HUDEP-2 (cell line): ENCODE measurements at regions not wholly inside any gene's neighbourhood (a gene's known extent, or its start where the extent isn't known, plus 50 kb on each side); places are given as distances from the start of the nearest gene placed in this dataset.
A peak's percentile ranks its signal among the peaks of the same experiment; 100 is the strongest.

Experiments used
- DNase-seq, 76 experiments: peaks; one replicate each; lab custom pipeline; 2025; ENCODE audit not compliant: unreplicated experiment in 76 of 76; lab: John Stamatoyannopoulos, UW

DNA sequence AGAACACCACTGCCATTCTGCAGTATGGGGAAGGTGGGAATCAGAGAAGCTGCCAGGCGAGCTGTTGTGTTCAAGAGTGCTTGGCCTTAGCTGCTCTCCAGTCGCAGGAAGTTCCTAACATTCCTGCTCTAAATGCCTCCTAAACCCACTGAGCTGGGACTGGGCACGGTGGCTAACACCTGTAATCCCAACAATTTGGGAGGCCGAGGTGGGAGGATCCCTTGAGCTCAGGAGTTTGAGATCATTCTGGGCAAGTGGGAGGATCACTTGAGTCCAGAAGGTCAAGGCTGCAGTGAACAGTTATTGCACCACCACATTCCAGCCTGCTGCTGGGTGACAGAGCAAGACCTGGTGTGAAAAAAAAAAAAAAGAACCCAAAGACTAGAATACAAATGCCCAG lies 690.3 kb upstream of the FAM241A start:
- DNase-seq, result peak in 1 of 76 experiments; percentile 0

DNA sequence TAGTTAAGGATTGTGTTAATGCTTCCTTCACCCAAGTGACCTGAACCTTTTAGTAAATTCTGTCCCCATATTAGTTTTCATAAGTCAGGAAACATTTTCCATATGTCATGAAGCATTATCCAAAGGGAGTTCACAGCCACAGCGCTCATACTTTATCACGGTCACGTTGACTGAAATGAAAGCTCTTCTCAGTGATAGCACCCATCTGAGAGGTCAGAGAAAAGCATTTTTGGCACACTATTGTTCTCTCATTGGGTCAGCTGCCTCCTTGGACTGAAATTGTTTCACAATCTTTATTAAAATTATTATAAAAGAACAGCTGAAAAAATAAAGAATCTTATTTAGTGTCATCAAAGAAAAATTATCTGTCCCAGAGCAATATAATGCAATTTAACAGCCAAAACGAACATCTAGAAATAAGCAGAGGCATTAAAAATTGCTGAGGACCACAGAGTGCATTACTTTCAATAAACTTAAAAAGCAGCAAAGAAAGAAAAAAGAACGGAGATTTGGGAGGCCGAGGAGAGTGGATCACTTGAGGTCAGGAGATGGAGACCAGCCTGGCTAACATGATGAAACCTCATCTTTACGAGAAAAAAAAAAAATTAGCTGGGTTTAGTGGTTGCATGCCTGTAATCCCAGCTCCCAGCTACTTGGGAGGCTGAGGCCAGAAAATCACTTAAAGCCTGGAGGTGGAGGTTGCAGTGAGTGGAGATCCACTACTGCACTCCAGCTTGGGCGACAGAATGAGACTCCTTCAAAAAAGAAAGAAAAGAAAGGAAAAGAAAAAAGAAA lies 680.8 kb upstream of the FAM241A start:
- DNase-seq, result no peak

DNA sequence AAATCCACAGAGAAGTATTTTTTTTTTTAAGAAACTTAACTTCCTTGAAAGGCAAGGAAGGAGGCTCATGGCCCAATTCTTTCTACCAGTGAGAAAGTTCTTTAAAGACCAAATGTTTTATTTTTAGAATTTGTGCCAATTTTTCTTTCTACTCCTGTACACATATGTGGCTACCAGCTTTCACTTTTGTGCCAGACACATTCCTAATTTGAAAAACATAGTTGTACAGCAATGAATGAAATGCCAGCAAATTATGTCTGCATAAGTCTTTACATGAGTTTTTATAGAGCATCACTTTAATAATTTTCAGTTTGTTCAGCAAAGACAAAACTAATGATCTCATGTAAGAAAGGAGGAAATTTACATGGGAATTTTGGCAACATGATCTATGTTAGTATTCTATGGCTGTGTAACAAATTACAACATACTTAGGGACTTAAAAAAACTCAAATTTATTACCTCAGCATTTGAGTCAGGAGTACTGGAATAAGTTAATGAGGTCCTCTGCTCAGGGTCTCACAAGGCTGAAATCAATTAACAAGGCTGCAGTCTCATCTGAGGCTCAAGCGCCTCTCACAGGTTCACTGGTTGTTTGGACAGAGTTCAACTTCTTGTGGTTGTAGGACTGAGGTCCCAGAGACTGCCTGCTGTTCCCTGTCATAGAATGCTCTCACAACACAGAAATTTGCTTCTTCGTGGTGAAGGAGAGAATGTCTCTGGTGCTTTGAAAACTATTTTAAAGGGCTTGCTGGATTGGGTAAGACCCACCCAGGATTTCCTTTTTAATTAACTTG lies 678.2 kb upstream of the FAM241A start:
- DNase-seq, result no peak

- peak in 2 of 76 experiments; percentile 0 to 7 for DNase-seq
These were observed 670.3 kb upstream of the FAM241A start for GRCh38 chr4:111475001-111475400.

DNA sequence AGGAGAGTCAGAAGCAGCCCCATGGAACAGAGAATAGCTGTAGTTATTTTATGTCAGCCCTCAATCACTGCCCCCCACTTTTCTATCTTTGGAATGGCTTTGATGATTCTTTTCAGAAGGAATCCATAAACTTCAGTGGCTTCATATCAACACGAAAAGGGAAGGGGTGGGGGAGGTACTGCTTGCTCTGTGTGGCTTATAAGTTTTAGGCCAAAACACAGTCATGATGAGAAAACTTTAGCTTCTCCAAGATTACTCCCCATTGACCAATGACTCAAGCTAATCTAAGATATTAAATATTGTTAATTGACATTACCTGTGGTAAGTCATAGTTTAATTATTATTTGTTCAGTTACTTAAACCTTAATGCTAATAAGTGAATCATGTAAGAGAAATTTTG lies 669.6 kb upstream of the FAM241A start:
- DNase-seq, result no peak

- DNase-seq, result no peak
These were observed 664.7 kb upstream of the FAM241A start for GRCh38 chr4:111480510-111480909.

DNA sequence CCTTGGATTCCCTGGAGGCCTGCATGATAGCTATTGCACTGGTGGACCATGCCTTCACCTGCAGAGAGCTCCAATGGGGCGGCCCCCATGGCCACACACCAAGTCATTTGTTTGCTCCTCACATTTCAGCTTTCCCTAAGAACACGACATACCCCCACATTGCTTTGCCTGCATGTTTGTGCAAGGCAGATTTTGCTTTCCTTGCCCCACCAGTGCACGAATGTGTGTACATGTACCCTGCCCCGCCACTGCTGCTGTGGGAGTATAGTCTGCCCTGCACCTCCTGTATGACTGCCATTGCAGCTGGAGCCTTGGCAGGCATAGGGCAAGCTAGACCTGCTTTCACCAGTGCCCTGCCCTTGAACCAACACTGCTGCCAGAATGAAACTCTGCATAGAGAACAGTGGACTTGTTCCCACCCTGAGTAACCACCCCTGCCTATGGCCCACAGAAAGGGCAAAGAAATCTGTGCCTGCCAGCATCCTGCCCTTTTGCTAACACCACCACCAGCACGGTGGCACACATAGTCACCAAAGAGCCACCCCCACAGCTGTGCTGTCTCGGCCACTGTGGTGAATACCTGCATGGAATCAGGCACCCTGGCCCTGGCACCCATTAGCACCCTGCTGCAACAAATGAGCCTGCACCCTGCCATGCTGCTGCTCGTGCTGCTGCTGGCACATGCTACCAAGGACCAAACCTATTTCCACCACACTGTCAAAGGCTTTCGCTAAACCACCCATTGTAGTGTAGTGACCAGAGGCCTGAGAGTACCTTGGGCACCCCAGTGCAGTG lies 661.7 kb upstream of the FAM241A start:
- no peak for DNase-seq

- no peak for DNase-seq
These were observed 652.8 kb upstream of the FAM241A start for GRCh38 chr4:111492496-111492895.

GRCh38 chr4:111494471-111494870 lies 650.8 kb upstream of the FAM241A start:
- DNase-seq, result no peak

GRCh38 chr4:111494971-111495370 lies 650.3 kb upstream of the FAM241A start:
- no peak for DNase-seq

- DNase-seq, result no peak
These were observed 646.0 kb upstream of the FAM241A start for GRCh38 chr4:111499291-111499690.

DNA sequence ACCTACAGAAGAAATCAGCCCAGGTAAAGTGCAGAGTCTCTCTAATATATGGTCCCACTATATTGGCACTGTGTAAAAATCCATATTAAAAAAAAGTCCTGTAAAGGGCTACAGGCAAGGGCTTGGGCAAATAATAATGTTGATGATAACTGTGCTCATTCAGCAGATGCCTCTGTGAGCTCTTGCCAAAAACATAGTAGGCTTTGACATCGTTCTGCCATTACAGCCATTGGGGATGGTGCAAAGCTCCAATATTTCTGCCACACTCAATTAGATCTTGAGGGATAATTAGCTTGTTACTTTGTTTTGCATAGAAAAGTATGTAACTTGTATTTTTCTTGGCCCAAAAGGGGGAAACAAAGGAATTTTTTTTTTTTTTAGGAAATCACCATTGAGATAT lies 645.5 kb upstream of the FAM241A start:
- no peak for DNase-seq

DNA sequence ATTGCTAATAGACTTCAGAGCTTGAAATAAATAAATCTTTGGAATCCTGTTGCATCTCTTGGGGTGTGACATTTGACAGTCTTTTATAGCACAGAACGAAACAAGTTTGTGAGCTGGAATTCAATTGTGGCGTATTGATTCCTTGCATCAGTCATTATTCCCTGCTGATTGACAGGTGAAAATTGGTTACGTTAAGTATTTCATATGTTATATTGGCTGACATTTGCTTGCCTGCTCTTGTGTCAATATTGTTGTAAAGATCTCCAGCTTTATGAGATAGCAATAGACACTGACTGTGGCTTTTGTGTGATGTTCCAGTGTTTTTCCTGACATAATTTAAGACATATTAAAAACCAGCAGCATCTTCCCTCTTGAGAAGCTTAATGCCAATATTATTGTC lies 644.4 kb upstream of the FAM241A start:
- no peak for DNase-seq

GRCh38 chr4:111501946-111502345 lies 643.3 kb upstream of the FAM241A start:
- DNase-seq, result no peak

DNA sequence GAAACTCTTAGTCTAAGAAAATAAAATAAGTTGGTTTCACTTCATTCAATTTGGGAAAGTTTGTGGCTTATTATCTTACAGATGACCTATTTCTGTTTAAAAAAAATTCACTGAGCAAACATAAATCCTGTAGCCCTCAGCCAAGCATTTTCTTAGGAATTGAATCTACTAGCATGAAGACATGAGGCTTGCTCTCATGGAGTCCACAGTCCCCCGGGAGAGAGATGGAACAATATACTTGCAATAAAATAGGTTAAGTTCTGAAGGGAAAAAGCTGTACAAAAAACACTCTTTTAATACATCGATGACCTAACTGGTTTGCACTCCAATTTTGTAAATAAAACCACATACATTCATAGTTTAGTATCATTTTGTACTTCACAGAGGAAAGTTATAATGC lies 642.6 kb upstream of the FAM241A start:
- DNase-seq, result no peak

DNA sequence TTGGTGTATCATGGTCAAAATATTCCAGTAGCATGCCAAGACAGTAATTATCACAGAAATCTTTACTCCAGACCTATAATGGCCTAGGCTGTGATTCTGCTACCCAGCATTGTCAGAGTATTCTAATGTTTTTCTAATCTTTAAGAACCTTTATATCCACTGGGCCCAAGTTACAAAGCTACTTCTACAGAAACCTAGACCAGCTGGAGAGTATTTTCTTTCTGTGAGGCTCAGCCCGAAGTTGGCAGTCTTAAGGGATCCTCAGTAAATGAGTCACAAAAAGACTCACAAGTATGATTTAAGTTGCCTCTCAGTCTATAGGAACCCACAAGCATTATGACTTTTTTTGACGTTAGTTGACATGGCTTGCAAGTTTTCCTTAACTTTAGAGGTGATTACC lies 638.5 kb upstream of the FAM241A start:
- DNase-seq, result no peak

- no peak for DNase-seq
These were observed 634.7 kb upstream of the FAM241A start for GRCh38 chr4:111510535-111510934.

GRCh38 chr4:111512081-111512783 lies 633.0 kb upstream of the FAM241A start:
- DNase-seq, result no peak

- DNase-seq, result no peak
These were observed 625.6 kb upstream of the FAM241A start for GRCh38 chr4:111519683-111520082.

- DNase-seq, result no peak
These were observed 614.8 kb upstream of the FAM241A start for GRCh38 chr4:111530446-111530845.

DNA sequence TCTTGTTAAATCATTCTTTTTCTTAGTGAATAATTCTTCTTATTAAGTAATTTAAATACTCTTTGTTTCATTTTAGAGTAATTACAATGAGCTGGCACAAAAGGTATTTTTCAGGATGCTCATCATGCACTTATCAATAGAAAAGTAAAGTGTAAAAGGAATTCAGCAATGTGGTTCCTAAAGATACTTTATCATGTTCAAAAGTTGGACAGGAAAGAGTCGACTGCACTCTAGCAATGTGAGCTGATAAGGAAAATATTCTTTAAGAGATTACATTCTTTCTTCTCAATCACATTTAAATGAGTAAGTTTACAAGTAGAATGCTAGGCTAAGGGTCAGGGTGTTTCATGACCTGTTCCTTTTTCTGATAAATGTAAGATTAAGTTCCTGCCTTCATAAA lies 609.5 kb upstream of the FAM241A start:
- no peak for DNase-seq
